ENCODE measurements at regions not wholly inside any gene's neighbourhood (a gene's known extent, or its start where the extent isn't known, plus 50 kb on each side); places are given as distances from the start of the nearest gene placed in this dataset.

DNA sequence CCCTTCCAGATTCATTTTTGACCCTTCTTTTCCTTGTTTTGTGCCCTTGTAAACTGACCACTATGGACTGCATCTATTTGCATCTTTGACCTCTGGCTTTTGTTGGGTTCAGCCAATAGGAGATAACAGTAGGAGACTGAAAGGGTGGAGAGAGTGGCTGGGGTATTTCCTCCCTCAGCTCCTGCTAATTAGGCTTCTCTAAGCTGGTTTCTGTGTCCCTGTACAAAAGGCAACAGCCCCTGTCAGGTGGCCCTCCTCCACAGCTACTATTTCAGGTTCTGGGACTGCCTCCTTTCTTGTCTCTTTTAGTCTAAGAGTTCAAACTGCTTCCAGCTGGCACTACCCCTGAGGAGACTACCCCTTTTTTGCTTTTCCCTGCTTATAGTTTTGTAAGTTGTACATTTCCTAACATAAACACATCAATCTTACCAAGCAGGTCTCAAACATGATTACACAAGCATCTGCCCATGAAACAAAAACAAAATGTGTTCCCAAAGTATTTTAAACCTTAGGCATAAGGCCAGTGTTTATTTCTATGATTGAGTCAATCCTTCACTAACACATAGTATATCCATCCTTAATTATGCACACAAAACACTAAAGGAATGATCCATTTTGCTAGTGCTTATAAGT lies 262.0 kb upstream of the TRPM3 start:
- TF ChIP-seq EP300 (IDR thresholded peaks at IDR 0.05; ENCODE audit: borderline replicate concordance) (no peak), YY1 (IDR thresholded peaks at IDR 0.05; ENCODE audit: low read depth) (no peak), FOXM1 (IDR thresholded peaks at IDR 0.05; ENCODE audit: borderline replicate concordance, low read depth) (no peak), RAD21 (IDR thresholded peaks at IDR 0.05; ENCODE audit: low read depth) (no peak), CEBPB (IDR thresholded peaks at IDR 0.05) (no peak), EGR1 (IDR thresholded peaks at IDR 0.05) (no peak)
- TF ChIP-seq, protein P1, sequence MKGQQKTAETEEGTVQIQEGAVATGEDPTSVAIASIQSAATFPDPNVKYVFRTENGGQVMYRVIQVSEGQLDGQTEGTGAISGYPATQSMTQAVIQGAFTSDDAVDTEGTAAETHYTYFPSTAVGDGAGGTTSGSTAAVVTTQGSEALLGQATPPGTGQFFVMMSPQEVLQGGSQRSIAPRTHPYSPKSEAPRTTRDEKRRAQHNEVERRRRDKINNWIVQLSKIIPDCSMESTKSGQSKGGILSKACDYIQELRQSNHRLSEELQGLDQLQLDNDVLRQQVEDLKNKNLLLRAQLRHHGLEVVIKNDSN (IDR thresholded peaks at IDR 0.05), result no peak
- TF ChIP-seq, protein P2, sequence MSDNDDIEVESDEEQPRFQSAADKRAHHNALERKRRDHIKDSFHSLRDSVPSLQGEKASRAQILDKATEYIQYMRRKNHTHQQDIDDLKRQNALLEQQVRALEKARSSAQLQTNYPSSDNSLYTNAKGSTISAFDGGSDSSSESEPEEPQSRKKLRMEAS (IDR thresholded peaks at IDR 0.05), result no peak

All from Ishikawa (cell line).